Brain microvascular endothelial cell (primary cell): ENCODE measurements at regions not wholly inside any gene's neighbourhood (a gene's known extent, or its start where the extent isn't known, plus 50 kb on each side); places are given as distances from the start of the nearest gene placed in this dataset.
"Not testable (repeated sequence)": the region's sequence is repeated elsewhere in the genome, so short reads cannot be mapped to it uniquely, and the experiment has no call there.

Experiments used
- DNase-seq: peaks from one replicate; pipeline ENCODE4 v3.0.0-alpha.2; 2020
- H3K27ac ChIP-seq: fragments of 250-450 bp; sonication (Bioruptor Pico); 2 replicates; pipeline ENCODE4 v1.5.1; 2020; ENCODE audit warnings: mild to moderate bottlenecking, moderate library complexity
- H3K27me3 ChIP-seq: fragments of 250-450 bp; sonication (Bioruptor Pico); replicated peaks from 2 replicates; pipeline ENCODE4 v1.5.1; 2020; ENCODE audit warnings: mild to moderate bottlenecking
- H3K36me3 ChIP-seq: fragments of 250-450 bp; sonication (Bioruptor Pico); replicated peaks from 2 replicates; pipeline ENCODE4 v1.5.1; 2020; ENCODE audit warnings: mild to moderate bottlenecking
- H3K4me3 ChIP-seq: 2 replicates; pipeline ENCODE4 v1.5.1; 2011; ENCODE audit warnings: low read depth, mild to moderate bottlenecking, control low read depth, low read length, moderate library complexity
- CTCF ChIP-seq: IDR thresholded peaks from 2 replicates; pipeline ENCODE4 v1.5.1; 2011; ENCODE audit warnings: low read depth, mild to moderate bottlenecking, moderate library complexity, low read length, control low read depth, inconsistent platforms; ENCODE audit errors: missing control alignments
- in situ Hi-C: cut with HindIII; loops from 2 replicates; pipeline ENCODE4 v1.10.0; 2017; ENCODE audit warnings: low sequenced_read_pairs, low pct_ligation_motif_present

- no peak for DNase-seq
- H3K27ac ChIP-seq: no peak overlapping the region
- no peaks in the 10 kb centered on the region for H3K27me3 ChIP-seq
- H3K4me3 ChIP-seq: no peak overlapping the region
- H3K36me3 ChIP-seq: no peaks in the 10 kb centered on the region
- TF ChIP-seq CTCF: no peak
- in situ Hi-C loops: no loop called here
Observed at GRCh38 chr4:159937595-159937994, 834.7 kb downstream of the RAPGEF2 start.

GRCh38 chr4:159939681-159940080 lies 836.8 kb downstream of the RAPGEF2 start:
- H3K36me3 ChIP-seq, H3K27ac ChIP-seq, DNase-seq, H3K4me3 ChIP-seq, in situ Hi-C loops, H3K27me3 ChIP-seq: not testable (repeated sequence)

DNA sequence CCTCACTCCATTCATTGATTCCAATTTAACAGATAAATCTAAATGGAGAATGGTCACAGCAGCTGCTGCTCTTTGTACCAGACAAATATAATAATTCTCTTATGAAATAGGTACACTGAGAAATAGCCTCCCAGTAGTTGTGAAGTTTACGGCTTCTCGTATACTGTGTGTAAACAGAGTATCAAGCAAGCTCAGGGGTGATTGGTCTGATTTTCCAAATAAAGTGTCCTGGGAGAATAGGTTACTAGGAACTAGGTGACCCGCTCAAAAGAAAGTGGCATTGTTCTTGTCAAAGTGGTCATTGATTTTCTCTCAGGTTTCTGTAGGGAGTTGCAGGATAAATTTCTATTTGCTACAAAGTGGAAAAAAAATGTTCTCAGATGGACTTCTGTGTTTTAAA lies 838.2 kb downstream of the RAPGEF2 start:
- Histone ChIP-seq H3K4me3 (no peak overlapping the region), H3K27me3 (no peaks in the 10 kb centered on the region), H3K27ac (no peak overlapping the region), H3K36me3 (no peaks in the 10 kb centered on the region)
- no peak for DNase-seq
- in situ Hi-C loops: no loop called here
- TF ChIP-seq CTCF: no peak

- no peak for DNase-seq
- TF ChIP-seq CTCF: no peak
- H3K4me3 ChIP-seq: no peak overlapping the region
- no peak overlapping the region for H3K27ac ChIP-seq
- in situ Hi-C loops: no loop called here
- no peaks in the 10 kb centered on the region for H3K36me3 ChIP-seq
- H3K27me3 ChIP-seq: no peaks in the 10 kb centered on the region
Observed at GRCh38 chr4:159944477-159944876, 841.6 kb downstream of the RAPGEF2 start.

- in situ Hi-C loops: no loop called here
- H3K36me3 ChIP-seq: no peaks in the 10 kb centered on the region
- H3K27me3 ChIP-seq: no peaks in the 10 kb centered on the region
- peak; percentile 49 for TF ChIP-seq CTCF
- H3K27ac ChIP-seq: no peak overlapping the region
- DNase-seq: peak; percentile 50
- no peak overlapping the region for H3K4me3 ChIP-seq
Observed at GRCh38 chr4:159946983-159947615, 844.2 kb downstream of the RAPGEF2 start.

- no peak overlapping the region for H3K4me3 ChIP-seq
- no peaks in the 10 kb centered on the region for H3K27me3 ChIP-seq
- no peak for TF ChIP-seq CTCF
- H3K36me3 ChIP-seq: no peaks in the 10 kb centered on the region
- no peak overlapping the region for H3K27ac ChIP-seq
- in situ Hi-C loops: no loop called here
- no peak for DNase-seq
Observed at GRCh38 chr4:159950707-159951106, 847.8 kb downstream of the RAPGEF2 start.
